ENCODE measurements at regions not wholly inside any gene's neighbourhood (a gene's known extent, or its start where the extent isn't known, plus 50 kb on each side); places are given as distances from the start of the nearest gene placed in this dataset.

DNA sequence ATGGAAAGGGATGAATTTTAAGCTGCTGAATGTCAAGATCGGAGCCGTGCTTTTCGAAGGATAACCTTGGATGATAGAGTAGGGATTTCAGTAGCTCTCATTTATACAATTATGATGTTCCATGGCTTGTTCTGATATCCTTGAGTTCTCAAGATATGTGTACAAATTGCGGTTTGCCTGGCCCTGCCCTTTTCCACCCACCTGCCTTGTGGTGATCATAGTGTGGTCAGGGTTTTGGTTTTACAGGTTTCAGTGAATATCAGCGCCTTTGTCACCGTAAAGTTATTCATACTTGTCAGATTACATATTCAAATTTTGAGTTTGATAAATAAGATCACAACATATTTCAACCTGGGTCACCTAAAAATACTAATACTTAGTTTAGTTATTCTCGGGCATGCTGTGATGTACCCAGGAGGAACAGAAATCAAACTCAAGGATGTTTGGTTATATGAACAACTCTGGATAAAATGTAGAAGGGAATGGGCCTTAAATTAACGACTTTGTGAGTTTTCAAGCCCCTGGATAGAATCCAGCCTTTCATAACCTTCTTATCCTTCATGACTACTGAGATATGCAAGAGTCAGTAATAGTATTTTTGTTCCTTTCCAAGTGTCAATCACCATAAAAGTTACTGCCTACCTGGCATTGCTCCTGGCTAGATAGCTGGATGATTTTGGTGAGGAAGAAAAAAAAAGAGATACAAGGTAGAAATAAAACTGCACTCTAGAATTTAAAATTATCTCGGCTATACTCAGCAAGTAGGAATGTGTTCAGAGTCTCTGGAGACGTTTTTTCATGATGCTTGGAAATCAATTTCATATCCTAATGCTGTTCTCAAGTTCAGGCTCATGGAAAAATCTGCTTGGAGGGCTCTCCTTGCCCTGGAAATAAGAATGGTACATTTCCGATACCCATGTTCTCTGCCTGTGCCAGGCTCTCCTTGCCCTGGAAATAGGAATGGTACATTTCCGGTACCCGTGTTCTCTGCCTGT lies 209.2 kb upstream of the TPRG1 start:
- no peaks in the 10 kb centered on the region for H3K4me1 ChIP-seq (ENCODE audit: control insufficient read depth, insufficient read depth, low read length)
- TF ChIP-seq, protein P1, sequence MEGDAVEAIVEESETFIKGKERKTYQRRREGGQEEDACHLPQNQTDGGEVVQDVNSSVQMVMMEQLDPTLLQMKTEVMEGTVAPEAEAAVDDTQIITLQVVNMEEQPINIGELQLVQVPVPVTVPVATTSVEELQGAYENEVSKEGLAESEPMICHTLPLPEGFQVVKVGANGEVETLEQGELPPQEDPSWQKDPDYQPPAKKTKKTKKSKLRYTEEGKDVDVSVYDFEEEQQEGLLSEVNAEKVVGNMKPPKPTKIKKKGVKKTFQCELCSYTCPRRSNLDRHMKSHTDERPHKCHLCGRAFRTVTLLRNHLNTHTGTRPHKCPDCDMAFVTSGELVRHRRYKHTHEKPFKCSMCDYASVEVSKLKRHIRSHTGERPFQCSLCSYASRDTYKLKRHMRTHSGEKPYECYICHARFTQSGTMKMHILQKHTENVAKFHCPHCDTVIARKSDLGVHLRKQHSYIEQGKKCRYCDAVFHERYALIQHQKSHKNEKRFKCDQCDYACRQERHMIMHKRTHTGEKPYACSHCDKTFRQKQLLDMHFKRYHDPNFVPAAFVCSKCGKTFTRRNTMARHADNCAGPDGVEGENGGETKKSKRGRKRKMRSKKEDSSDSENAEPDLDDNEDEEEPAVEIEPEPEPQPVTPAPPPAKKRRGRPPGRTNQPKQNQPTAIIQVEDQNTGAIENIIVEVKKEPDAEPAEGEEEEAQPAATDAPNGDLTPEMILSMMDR (IDR thresholded peaks at IDR 0.05): no peak
- no peaks in the 10 kb centered on the region for H3K9me3 ChIP-seq (ENCODE audit: control insufficient read depth, insufficient read depth, low read length)
- H3K27me3 Mint-ChIP-seq (ENCODE audit: low read depth in 2 of 2): peaks cover 9 to 33% of the 10 kb centered on the region in 2 donors
- H3K27ac Mint-ChIP-seq: no peak overlapping the region
- no peak overlapping the region for H3K27ac ChIP-seq (ENCODE audit: low read length)
- 84% methylated on average over 10 of the region's 13 CpGs for WGBS (ENCODE audit: insufficient coverage)
- no peak overlapping the region for H3K4me3 Mint-ChIP-seq
- H3K36me3 ChIP-seq (ENCODE audit: control insufficient read depth, insufficient read depth, low read length): no peaks in the 10 kb centered on the region
- H3K9me3 Mint-ChIP-seq: no peaks in the 10 kb centered on the region
- no peaks in the 10 kb centered on the region for H3K36me3 Mint-ChIP-seq
- intact Hi-C loops (cut with micrococcal nuclease): no loop called here
- ATAC-seq: no peak
- H3K4me3 ChIP-seq (ENCODE audit: low read length): no peak overlapping the region
- H3K4me1 Mint-ChIP-seq: peaks cover 0 to 6% of the 10 kb centered on the region in 2 donors
- no peaks in the 10 kb centered on the region for H3K27me3 ChIP-seq (ENCODE audit: control insufficient read depth, insufficient read depth, low read length)
- DNase-seq: no peak

DNA sequence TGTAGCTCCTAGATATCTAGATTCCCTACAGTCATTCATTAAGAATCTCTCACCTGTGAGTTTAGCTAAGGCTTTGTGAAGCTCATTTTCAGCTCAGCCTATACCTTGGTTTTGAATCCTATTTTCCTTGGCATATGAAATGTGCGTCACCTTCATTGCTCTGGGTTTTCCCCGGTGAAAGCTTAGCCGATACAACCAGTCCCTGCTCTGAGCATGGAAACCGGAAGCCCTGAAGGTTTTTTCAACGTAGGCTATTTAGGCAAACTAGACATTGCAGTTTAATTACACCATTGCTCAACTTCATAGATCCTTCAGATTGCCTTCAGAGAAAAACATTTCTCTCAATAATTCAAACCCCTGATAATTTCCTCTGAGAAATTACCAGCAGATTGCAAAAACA lies 206.8 kb upstream of the TPRG1 start:
- Histone ChIP-seq H3K36me3 (ENCODE audit: control insufficient read depth, insufficient read depth, low read length) (no peaks in the 10 kb centered on the region), H3K4me1 (ENCODE audit: control insufficient read depth, insufficient read depth, low read length) (no peaks in the 10 kb centered on the region), H3K4me3 (ENCODE audit: low read length) (no peak overlapping the region), H3K9me3 (ENCODE audit: control insufficient read depth, insufficient read depth, low read length) (no peaks in the 10 kb centered on the region), H3K27me3 (ENCODE audit: control insufficient read depth, insufficient read depth, low read length) (no peaks in the 10 kb centered on the region), H3K27ac (ENCODE audit: low read length) (no peak overlapping the region)
- H3K4me1 Mint-ChIP-seq: peaks cover 0 to 6% of the 10 kb centered on the region in 2 donors
- WGBS (ENCODE audit: insufficient coverage): 97% methylated on average over 5 of the region's 5 CpGs
- no peaks in the 10 kb centered on the region for H3K9me3 Mint-ChIP-seq
- no peak for DNase-seq
- TF ChIP-seq, protein P1 (IDR thresholded peaks at IDR 0.05): no peak
- no peak for ATAC-seq
- H3K27me3 Mint-ChIP-seq (ENCODE audit: low read depth in 2 of 2): peaks cover 9 to 33% of the 10 kb centered on the region in 2 donors
- no peaks in the 10 kb centered on the region for H3K36me3 Mint-ChIP-seq
- no peak overlapping the region for H3K27ac Mint-ChIP-seq
- H3K4me3 Mint-ChIP-seq: no peak overlapping the region
- intact Hi-C loops (cut with micrococcal nuclease): no loop called here

DNA sequence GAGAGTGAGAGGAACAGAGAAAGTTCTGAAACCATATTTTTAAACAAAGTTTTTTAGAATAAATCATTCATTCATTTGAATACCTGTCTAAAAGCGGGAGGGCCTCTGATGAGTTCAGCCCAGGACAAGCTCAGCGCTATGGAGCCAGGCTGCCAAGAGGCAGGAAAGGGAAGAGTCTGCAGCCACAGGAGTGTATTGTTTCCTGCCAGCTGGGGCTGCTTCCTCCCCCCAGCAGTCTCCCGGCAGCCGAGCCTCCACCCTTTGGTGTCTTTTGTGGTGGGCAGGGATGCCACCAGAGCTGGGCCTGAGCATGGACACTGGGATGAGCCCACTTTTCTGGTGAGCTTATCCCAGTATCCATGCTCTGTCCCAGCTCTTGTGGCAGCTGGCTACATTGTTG lies 199.5 kb upstream of the TPRG1 start:
- H3K27ac ChIP-seq (ENCODE audit: low read length): no peak overlapping the region
- peaks cover 15% of the 10 kb centered on the region for H3K4me1 ChIP-seq (ENCODE audit: control insufficient read depth, insufficient read depth, low read length)
- H3K27me3 ChIP-seq (ENCODE audit: control insufficient read depth, insufficient read depth, low read length): no peaks in the 10 kb centered on the region
- Mint-ChIP-seq H3K4me1 (peaks cover 11 to 17% of the 10 kb centered on the region in 2 donors), H3K9me3 (no peaks in the 10 kb centered on the region), H3K27me3 (ENCODE audit: low read depth in 2 of 2) (peaks cover 8 to 15% of the 10 kb centered on the region in 2 donors), H3K27ac (no peak overlapping the region), H3K4me3 (no peak overlapping the region), H3K36me3 (no peaks in the 10 kb centered on the region)
- 24% methylated on average over 4 of the region's 4 CpGs for WGBS (ENCODE audit: insufficient coverage)
- ATAC-seq (no peak), DNase-seq (no peak)
- H3K9me3 ChIP-seq (ENCODE audit: control insufficient read depth, insufficient read depth, low read length): no peaks in the 10 kb centered on the region
- no peak overlapping the region for H3K4me3 ChIP-seq (ENCODE audit: low read length)
- no peaks in the 10 kb centered on the region for H3K36me3 ChIP-seq (ENCODE audit: control insufficient read depth, insufficient read depth, low read length)
- intact Hi-C loops (cut with micrococcal nuclease): no loop called here
- TF ChIP-seq, protein P1 (IDR thresholded peaks at IDR 0.05): no peak

All from natural killer cell (primary cell).